OCI-LY7 (cell line): ENCODE measurements at regions not wholly inside any gene's neighbourhood (a gene's known extent, or its start where the extent isn't known, plus 50 kb on each side); places are given as distances from the start of the nearest gene placed in this dataset.

Experiments
- BruUV-seq: library from RNA; stranded (reverse); fragments of 400-500 nt; replicated peaks from 2 replicates; lab custom pipeline; 2021; lab: Mats Ljungman, UMichigan
- CTCF ChIA-PET: fragments of 300-600 bp; sonication (Branson Sonifier 250); formaldehyde crosslinking; loops from one replicate; lab custom pipeline; 2022; ENCODE audit warnings: antibody characterized with exemption; ENCODE audit not compliant: unreplicated experiment; lab: Charles Lee
- POLR2A ChIA-PET: fragments of 300-600 bp; sonication (Branson Sonifier 250); formaldehyde crosslinking; loops from one replicate; lab custom pipeline; 2022; ENCODE audit warnings: antibody characterized with exemption; lab: Charles Lee
- DNase-seq: peaks from one replicate; pipeline ENCODE4 v3.0.0-alpha.2; 2015; ENCODE audit warnings: low spot score
- H2AFZ ChIP-seq: fragments of 200-600 bp; sonication (generic), shearing (Covaris generic); 2 replicates; pipeline ENCODE4 v1.6.1; 2014; ENCODE audit warnings: mild to moderate bottlenecking, antibody characterized with exemption, low read length, moderate library complexity
- H3K27ac ChIP-seq: fragments of 200-600 bp; sonication (generic); 2 replicates; pipeline ENCODE4 v1.5.1; 2014; ENCODE audit warnings: mixed run types, low read depth, mild to moderate bottlenecking, moderate library complexity, low read length, inconsistent platforms; ENCODE audit not compliant: poor library complexity, severe bottlenecking
- H3K36me3 ChIP-seq: fragments of 200-600 bp; sonication (generic); 2 replicates; pipeline ENCODE4 v1.6.1; 2014; ENCODE audit warnings: mild to moderate bottlenecking, antibody characterized with exemption, low read length, moderate library complexity, mixed read lengths; ENCODE audit not compliant: insufficient read depth
- H3K4me1 ChIP-seq: fragments of 200-600 bp; sonication (generic); 2 replicates; pipeline ENCODE4 v1.5.1; 2014; ENCODE audit warnings: mild to moderate bottlenecking, low read length; ENCODE audit not compliant: insufficient read depth, poor library complexity, severe bottlenecking
- H3K4me2 ChIP-seq: fragments of 200-600 bp; sonication (generic); 2 replicates; pipeline ENCODE4 v1.6.1; 2014; ENCODE audit warnings: mild to moderate bottlenecking, low read length
- H3K4me3 ChIP-seq: fragments of 200-600 bp; sonication (generic); 2 replicates; pipeline ENCODE4 v1.5.1; 2014; ENCODE audit warnings: mild to moderate bottlenecking, low read depth, low read length; ENCODE audit not compliant: poor library complexity, severe bottlenecking
- H3K79me2 ChIP-seq: fragments of 200-600 bp; sonication (generic); 2 replicates; pipeline ENCODE4 v1.6.1; 2016; ENCODE audit warnings: low read depth, mild to moderate bottlenecking, low read length, moderate library complexity, mixed read lengths; ENCODE audit not compliant: insufficient read depth
- H3K9me2 ChIP-seq: fragments of 200-600 bp; sonication (generic); 2 replicates; pipeline ENCODE4 v1.6.1; 2016; ENCODE audit warnings: mild to moderate bottlenecking, low read length, mixed read lengths; ENCODE audit not compliant: insufficient read depth
- H3K9me3 ChIP-seq: fragments of 200-600 bp; sonication (generic); 2 replicates; pipeline ENCODE4 v1.6.1; 2014; ENCODE audit warnings: mild to moderate bottlenecking, mixed run types, low read length, mixed read lengths
- H4K20me1 ChIP-seq: fragments of 200-600 bp; sonication (generic); 2 replicates; pipeline ENCODE4 v1.6.1; 2014; ENCODE audit warnings: mild to moderate bottlenecking, antibody characterized with exemption, low read length, moderate library complexity, mixed read lengths; ENCODE audit not compliant: insufficient read depth
- CTCF ChIP-seq: fragments of 200-600 bp; sonication (generic); conservative IDR thresholded peaks from 2 replicates; pipeline ENCODE4 v1.5.1; 2014; ENCODE audit warnings: mild to moderate bottlenecking, antibody characterized with exemption, low read length, moderate library complexity, mixed read lengths
- EZH2phosphoT487 ChIP-seq: fragments of 200-600 bp; sonication (generic); IDR thresholded peaks from 2 replicates; pipeline ENCODE4 v1.6.1; 2018; ENCODE audit warnings: low read depth, borderline replicate concordance, mild to moderate bottlenecking, mixed run types, antibody characterized with exemption, low read length, moderate library complexity, mixed read lengths
- intact Hi-C: fragments of 100-400 bp; cut with micrococcal nuclease; formaldehyde crosslinking; loops from one replicate; pipeline ENCODE4 v1.10.0; 2022; ENCODE audit not compliant: unreplicated experiment

- intact Hi-C loops: loop anchor here (1.0 to 5.0 kb wide), 4 partner anchors 19 to 535 kb away; no protein-coding TSS in a partner anchor
- peak overlapping the region; percentile 74 for H3K4me2 ChIP-seq
- H3K9me2 ChIP-seq: no peaks in the 10 kb centered on the region
- no peaks in the 10 kb centered on the region for H4K20me1 ChIP-seq
- H3K79me2 ChIP-seq: no peaks in the 10 kb centered on the region; the same call in 1 of the 2 replicates
- peaks cover 12% of the 10 kb centered on the region for H3K36me3 ChIP-seq
- H2AFZ ChIP-seq: no peak overlapping the region
- ChIA-PET CTCF (interaction anchor here (0.8 to 1.6 kb wide), 3 partner anchors 10 to 38 kb away, joined by 3 to 4 read pairs (median 4); no protein-coding TSS in a partner anchor), POLR2A (interaction anchor here (0.6 to 8.8 kb wide), 18 partner anchors 12 to 249 kb away, joined by 3 to 99 read pairs (median 6); no protein-coding TSS in a partner anchor)
- H3K9me3 ChIP-seq: peaks cover 14% of the 10 kb centered on the region; the same call in 1 of the 2 replicates
- BruUV-seq: no TSS peak
- H3K4me3 ChIP-seq: peak overlapping the region; percentile 61
- peaks cover 97% of the 10 kb centered on the region for H3K4me1 ChIP-seq
- TF ChIP-seq EZH2phosphoT487 (no peak), CTCF (no peak)
- peak overlapping the region; percentile 98 for H3K27ac ChIP-seq
- peak; percentile 93 for DNase-seq
Measured at GRCh38 chr2:60351802-60352201, 201.7 kb downstream of the BCL11A start.

- H3K9me3 ChIP-seq: peaks cover 19% of the 10 kb centered on the region; the same call in 1 of the 2 replicates
- POLR2A ChIA-PET: interaction anchor here (0.6 to 8.8 kb wide), 21 partner anchors 12 to 502 kb away, joined by 3 to 99 read pairs (median 4); no protein-coding TSS in a partner anchor
- peak overlapping the region; percentile 74 for H3K4me2 ChIP-seq
- H3K27ac ChIP-seq: peak overlapping the region; percentile 98
- H3K4me1 ChIP-seq: peaks cover 92% of the 10 kb centered on the region
- intact Hi-C loops: loop anchor here (5.0 kb wide), 1 partner anchor 536 kb away; no protein-coding TSS in a partner anchor
- no peak overlapping the region for H2AFZ ChIP-seq
- no peak for TF ChIP-seq CTCF
- no peak for TF ChIP-seq EZH2phosphoT487
- DNase-seq: no peak
- no peaks in the 10 kb centered on the region for H3K9me2 ChIP-seq
- H4K20me1 ChIP-seq: no peaks in the 10 kb centered on the region
- no TSS peak for BruUV-seq
- CTCF ChIA-PET: interaction anchor here (1.6 kb wide), 1 partner anchor 14 kb away, joined by 3 read pairs; no protein-coding TSS in a partner anchor
- H3K79me2 ChIP-seq: no peaks in the 10 kb centered on the region; the same call in 1 of the 2 replicates
- H3K4me3 ChIP-seq: peak overlapping the region; percentile 61
- H3K36me3 ChIP-seq: peaks cover 17% of the 10 kb centered on the region
Measured at GRCh38 chr2:60351321-60351720, 202.1 kb downstream of the BCL11A start.

GRCh38 chr2:60350791-60351190 is 202.7 kb downstream of the BCL11A start:
- Histone ChIP-seq H3K36me3 (peaks cover 19% of the 10 kb centered on the region), H2AFZ (no peak overlapping the region), H3K4me2 (peak overlapping the region; percentile 74), H3K9me2 (no peaks in the 10 kb centered on the region), H3K9me3 (peaks cover 25% of the 10 kb centered on the region; the same call in 1 of the 2 replicates), H3K4me1 (peaks cover 87% of the 10 kb centered on the region), H4K20me1 (no peaks in the 10 kb centered on the region), H3K27ac (peak overlapping the region; percentile 98), H3K79me2 (no peaks in the 10 kb centered on the region; the same call in 1 of the 2 replicates), H3K4me3 (peak overlapping the region; percentile 61)
- BruUV-seq: no TSS peak
- intact Hi-C loops: loop anchor here (5.0 kb wide), 1 partner anchor 537 kb away; no protein-coding TSS in a partner anchor
- TF ChIP-seq CTCF (no peak), EZH2phosphoT487 (no peak)
- CTCF ChIA-PET: interaction anchor here (0.6 kb wide), 1 partner anchor 199 kb away, joined by 3 read pairs; no protein-coding TSS in a partner anchor
- POLR2A ChIA-PET: interaction anchor here (0.6 to 8.8 kb wide), 18 partner anchors 11 to 1187 kb away, joined by 3 to 99 read pairs (median 4); partner anchors contain the start of gene XPO1
- DNase-seq: peak; percentile 91
